GM19328 (cell line): ENCODE measurements at regions not wholly inside any gene's neighbourhood (a gene's known extent, or its start where the extent isn't known, plus 50 kb on each side); places are given as distances from the start of the nearest gene placed in this dataset.

ENCODE experiments used
- ATAC-seq: cut with Tn5 transposase; IDR thresholded peaks from one replicate; pipeline ENCODE4 v1.9.1; 2021; ENCODE audit warnings: mild to moderate bottlenecking, moderate library complexity; ENCODE audit not compliant: unreplicated experiment

GRCh38 chr7:136551618-136552017 is 316.8 kb upstream of the CHRM2 start:
- no peak for ATAC-seq

- ATAC-seq: no peak
Observed at GRCh38 chr7:136549756-136550155, 318.7 kb upstream of the CHRM2 start.

- ATAC-seq: no peak
Observed at GRCh38 chr7:136533732-136534131, 334.7 kb upstream of the CHRM2 start.

- no peak for ATAC-seq
Observed at GRCh38 chr7:136530831-136531230, 337.6 kb upstream of the CHRM2 start.

GRCh38 chr7:136528329-136528728 is 340.1 kb upstream of the CHRM2 start:
- no peak for ATAC-seq

- ATAC-seq: no peak
Observed at GRCh38 chr7:136527554-136527953, 340.9 kb upstream of the CHRM2 start.

GRCh38 chr7:136526408-136527105 is 341.9 kb upstream of the CHRM2 start:
- no peak for ATAC-seq

- no peak for ATAC-seq
Observed at GRCh38 chr7:136523571-136523970, 344.9 kb upstream of the CHRM2 start.

- ATAC-seq: no peak
Observed at GRCh38 chr7:136517971-136518370, 350.5 kb upstream of the CHRM2 start.

GRCh38 chr7:136514776-136515175 is 353.7 kb upstream of the CHRM2 start:
- ATAC-seq: no peak

- ATAC-seq: no peak
Observed at GRCh38 chr7:136513744-136514143, 354.7 kb upstream of the CHRM2 start.

- ATAC-seq: no peak
Observed at GRCh38 chr7:136509466-136509865, 359.0 kb upstream of the CHRM2 start.

GRCh38 chr7:136502162-136502561 is 366.3 kb upstream of the CHRM2 start:
- no peak for ATAC-seq

GRCh38 chr7:136501151-136501550 is 367.3 kb upstream of the CHRM2 start:
- no peak for ATAC-seq

- ATAC-seq: no peak
Observed at GRCh38 chr7:136496551-136496950, 371.9 kb upstream of the CHRM2 start.

GRCh38 chr7:136495081-136495480 is 373.4 kb upstream of the CHRM2 start:
- ATAC-seq: no peak

GRCh38 chr7:136492366-136492765 is 376.1 kb upstream of the CHRM2 start:
- ATAC-seq: no peak

- no peak for ATAC-seq
Observed at GRCh38 chr7:136489808-136490207, 378.6 kb upstream of the CHRM2 start.

- no peak for ATAC-seq
Observed at GRCh38 chr7:136480901-136481300, 387.6 kb upstream of the CHRM2 start.

GRCh38 chr7:136479922-136480321 is 388.5 kb upstream of the CHRM2 start:
- no peak for ATAC-seq

- ATAC-seq: no peak
Observed at GRCh38 chr7:136470179-136470578, 398.3 kb upstream of the CHRM2 start.

- no peak for ATAC-seq
Observed at GRCh38 chr7:136452949-136453348, 415.5 kb upstream of the CHRM2 start.

GRCh38 chr7:136446751-136447150 is 421.7 kb upstream of the CHRM2 start:
- no peak for ATAC-seq
